Heart right ventricle (tissue), 16 donors: ENCODE measurements at regions not wholly inside any gene's neighbourhood (a gene's known extent, or its start where the extent isn't known, plus 50 kb on each side); places are given as distances from the start of the nearest gene placed in this dataset.

Experiments used
- ATAC-seq, 8 donors: fragments of 200-7000 bp; cut with Tn5 transposase; one replicate each; pipeline ENCODE4 v1.9.1; 2020; ENCODE audit warnings: mild to moderate bottlenecking in 8 of 8, moderate library complexity in 8 of 8, moderate number of reproducible peaks in 1 of 8
- DNase-seq, 2 donors: peaks; one replicate each; pipeline ENCODE4 v3.0.0-alpha.2; 2020
- H3K27ac ChIP-seq, 10 donors: fragments of 200-600 bp; sonication (generic) in 2 of 10; one replicate each; pipeline versions ENCODE4 v1.5.0 to v1.8.0; 2020 to 2022; ENCODE audit warnings: mild to moderate bottlenecking in 3 of 10
- H3K27me3 ChIP-seq, 7 donors: fragments of 200-600 bp; one replicate each; pipeline ENCODE4 v1.8.0; 2021 to 2022; ENCODE audit warnings: mild to moderate bottlenecking in 2 of 7
- H3K36me3 ChIP-seq, 9 donors: fragments of 200-600 bp; sonication (generic) in 1 of 9; one replicate each; pipeline versions ENCODE4 v1.5.0 to v1.8.0; 2020 to 2022; ENCODE audit warnings: mild to moderate bottlenecking in 2 of 9
- H3K4me1 ChIP-seq, 9 donors: fragments of 200-600 bp; sonication (generic) in 1 of 9; one replicate each; pipeline versions ENCODE4 v1.5.0 to v1.8.0; 2020 to 2022; ENCODE audit warnings: mild to moderate bottlenecking in 4 of 9
- H3K4me3 ChIP-seq, 10 donors: fragments of 200-600 bp; sonication (generic) in 2 of 10; one replicate each; pipeline versions ENCODE4 v1.5.0 to v1.8.0; 2020 to 2022; ENCODE audit warnings: mild to moderate bottlenecking in 7 of 10, moderate library complexity in 2 of 10
- H3K9me3 ChIP-seq, 11 donors: fragments of 200-600 bp in 10 of 11; sonication (generic) in 2 of 11; one replicate each; pipeline versions ENCODE4 v1.5.0 to v1.8.0; 2013 to 2022; ENCODE audit warnings: mild to moderate bottlenecking in 2 of 11, control low read depth in 1 of 11, moderate library complexity in 1 of 11
- WGBS, 2 donors: extraction: QIAGEN DNeasy Blood & Tissue Kit; methylation state at CpG; one replicate each; pipeline ENCODE4 v1.1.7; 2013; ENCODE audit warnings: inconsistent platforms in 1 of 2; 5-methylcytosine and 5-hydroxymethylcytosine counted together
- intact Hi-C, 10 donors: fragments of 100-400 bp; cut with DNase I; formaldehyde crosslinking; loops; one replicate each; pipeline versions ENCODE4 v1.11.1 to v1.14.2; 2022
- TF ChIP-seq, protein P1 (sequence below), 9 donors: fragments of 200-600 bp; sonication (generic) in 2 of 9; IDR thresholded peaks; one replicate each; pipeline versions ENCODE4 v1.5.0 to v1.8.0; 2021 to 2022; ENCODE audit warnings: antibody characterized with exemption in 9 of 9, mild to moderate bottlenecking in 5 of 9, moderate library complexity in 1 of 9
- donor health status: Arrhythmogenic right ventricular cardiomyopathy.
- donor health status: ischemic (EF 13 %, LVEDD 7.1; RV severe dilation, severe dysfunction).
- donor health status: healthy with polysubstance abuse.
- donor health status: DM: no; HTN: yes; CAD: no.
- donor health status: DM: no; HTN: no; CAD: no.
- donor health status: ischemic (EF 25% LVEDD 6.9; RV normal size, moderate dysfunction).
- donor health status: ischemic (EF 25% LVEDD 5.7; RV mildly dilated, moderate dysfunction).
- donor health status: healthy.
- donor health status: DM: yes; HTN: yes; CAD: no.
- donor health status: Ischemic cardiomyopathy.
- donor health status: ischemic (EF 35%, LVEDD 5.7; RV mildly dilated, moderate dysfunction).
- donor health status: nonischemic (EF 11% LVEDD 7.7; RV severe dilation, severe dysfunction).
- donor health status: DM: yes; HTN: yes; CAD: no.
- donor health status: PGD.
- donor health status: ischemic (EF 29% LVEDD 5.4; RV normal size, mild dysfunction).
- donor health status: nonischemic (EF 23%, LVEDD 6.1; RV moderate dilation, normal function).

GRCh38 chr20:62573817-62574216 is 68.5 kb upstream of the SLCO4A1 start:
- Histone ChIP-seq H3K9me3 (no peaks in the 10 kb centered on the region), H3K27me3 (peaks cover 0 to 47% (median 34%) of the 10 kb centered on the region in 7 donors), H3K4me3 (no peak overlapping the region), H3K4me1 (peaks cover 0 to 36% (median 2%) of the 10 kb centered on the region in 9 donors), H3K27ac (no peak overlapping the region), H3K36me3 (no peaks in the 10 kb centered on the region)
- DNase-seq (no peak), ATAC-seq (no peak)
- TF ChIP-seq, protein P1, sequence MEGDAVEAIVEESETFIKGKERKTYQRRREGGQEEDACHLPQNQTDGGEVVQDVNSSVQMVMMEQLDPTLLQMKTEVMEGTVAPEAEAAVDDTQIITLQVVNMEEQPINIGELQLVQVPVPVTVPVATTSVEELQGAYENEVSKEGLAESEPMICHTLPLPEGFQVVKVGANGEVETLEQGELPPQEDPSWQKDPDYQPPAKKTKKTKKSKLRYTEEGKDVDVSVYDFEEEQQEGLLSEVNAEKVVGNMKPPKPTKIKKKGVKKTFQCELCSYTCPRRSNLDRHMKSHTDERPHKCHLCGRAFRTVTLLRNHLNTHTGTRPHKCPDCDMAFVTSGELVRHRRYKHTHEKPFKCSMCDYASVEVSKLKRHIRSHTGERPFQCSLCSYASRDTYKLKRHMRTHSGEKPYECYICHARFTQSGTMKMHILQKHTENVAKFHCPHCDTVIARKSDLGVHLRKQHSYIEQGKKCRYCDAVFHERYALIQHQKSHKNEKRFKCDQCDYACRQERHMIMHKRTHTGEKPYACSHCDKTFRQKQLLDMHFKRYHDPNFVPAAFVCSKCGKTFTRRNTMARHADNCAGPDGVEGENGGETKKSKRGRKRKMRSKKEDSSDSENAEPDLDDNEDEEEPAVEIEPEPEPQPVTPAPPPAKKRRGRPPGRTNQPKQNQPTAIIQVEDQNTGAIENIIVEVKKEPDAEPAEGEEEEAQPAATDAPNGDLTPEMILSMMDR (IDR thresholded peaks at IDR 0.05) = no peak
- intact Hi-C loops = loop anchor here in 2 of 10 donors (10.0 kb wide), 2 partner anchors 59 to 149 kb away; partner anchors contain the start of gene RBBP8NL (in 1 of the 2)
- WGBS, 2 donors = 46% methylated on average over 3 of the region's 3 CpGs

DNA sequence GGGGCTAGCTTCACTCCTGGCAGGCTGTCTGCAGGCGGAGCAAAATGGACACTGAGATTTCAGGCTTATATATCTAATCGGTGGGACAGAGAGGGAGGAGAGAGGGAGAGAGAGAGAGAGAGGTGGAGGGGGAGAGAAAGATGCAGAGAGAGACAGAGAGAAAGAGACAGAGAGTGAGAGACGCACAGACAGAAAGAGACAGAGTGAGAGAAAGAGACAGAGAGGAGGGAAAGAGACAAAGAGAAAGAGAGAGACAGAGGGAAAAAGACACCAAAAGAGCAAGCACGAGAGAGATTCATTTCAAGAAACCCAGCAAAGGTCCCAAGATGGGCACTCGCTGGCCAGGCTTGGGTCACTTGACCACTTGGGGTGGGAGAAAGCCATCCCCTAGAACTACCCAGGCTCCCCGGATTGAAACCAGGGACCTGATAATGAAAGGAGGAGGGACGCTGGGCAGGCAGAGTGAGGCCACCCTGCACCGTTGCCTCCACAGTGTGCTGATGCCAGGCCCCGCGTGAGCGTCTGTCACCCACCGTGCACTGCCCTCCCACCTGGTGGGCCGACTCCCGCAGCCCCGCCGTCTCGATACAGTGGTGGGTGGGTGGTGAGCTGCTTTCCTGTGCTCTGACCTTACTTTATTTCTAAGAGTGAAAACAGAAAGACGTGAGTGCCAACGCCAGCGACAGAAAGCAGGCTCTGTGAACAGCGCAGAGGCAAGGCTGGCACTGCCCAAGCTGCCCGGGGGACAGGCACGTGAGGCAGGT is 67.9 kb upstream of the SLCO4A1 start:
- Histone ChIP-seq H3K27ac (no peak overlapping the region), H3K9me3 (no peaks in the 10 kb centered on the region), H3K27me3 (peaks cover 0 to 48% (median 36%) of the 10 kb centered on the region in 7 donors), H3K4me1 (peaks cover 0 to 36% (median 2%) of the 10 kb centered on the region in 9 donors), H3K4me3 (no peak overlapping the region), H3K36me3 (no peaks in the 10 kb centered on the region)
- DNase-seq (no peak), ATAC-seq (no peak)
- TF ChIP-seq, protein P1 (IDR thresholded peaks at IDR 0.05) = no peak
- WGBS, 2 donors = 81 to 84% methylated on average over 23 of the region's 23 CpGs
- intact Hi-C loops = loop anchor here in 2 of 10 donors (10.0 kb wide), 2 partner anchors 60 to 150 kb away; partner anchors contain the start of gene RBBP8NL (in 1 of the 2)

DNA sequence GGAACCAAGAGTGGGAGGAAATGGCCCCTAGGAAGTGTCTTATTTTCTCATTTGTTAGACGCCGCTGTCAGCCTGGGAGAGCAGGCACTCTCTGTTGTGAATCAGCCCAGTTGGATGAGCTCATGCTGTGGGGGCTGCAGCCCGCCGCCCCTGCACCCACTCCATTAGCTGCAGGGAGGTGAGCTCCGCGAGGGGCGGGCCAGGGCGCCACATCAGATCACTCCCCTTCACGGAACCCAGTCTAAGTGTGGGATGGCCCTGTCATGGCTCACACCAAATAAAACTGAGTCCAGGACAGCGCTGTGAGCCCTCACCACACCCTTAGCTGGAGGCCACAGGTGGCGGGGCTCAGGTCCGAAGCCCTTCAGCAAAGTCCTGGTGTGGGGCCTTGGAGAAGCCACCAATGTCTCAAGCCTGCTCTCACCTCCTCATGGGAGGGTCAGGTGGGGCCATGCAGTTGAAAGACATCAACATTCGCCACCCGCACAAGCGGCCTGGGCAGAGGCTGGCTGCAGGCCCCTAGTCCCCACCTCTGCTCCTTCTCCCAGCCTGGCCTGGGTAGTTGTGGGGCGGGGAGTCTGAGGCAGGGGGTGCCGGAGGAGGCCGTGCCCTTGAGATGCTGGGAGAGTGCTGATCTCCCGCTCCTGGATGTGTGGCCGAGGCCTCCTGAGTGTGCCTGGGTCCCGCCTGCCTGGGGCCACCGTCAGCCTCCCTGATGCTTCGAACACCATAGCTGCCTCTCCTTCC is 66.2 kb upstream of the SLCO4A1 start:
- ATAC-seq = peak in 3 of 8 donors; percentile 0 to 2 (median 2)
- H3K9me3 ChIP-seq = no peaks in the 10 kb centered on the region
- no peak for DNase-seq
- H3K36me3 ChIP-seq = no peaks in the 10 kb centered on the region
- H3K4me1 ChIP-seq = peaks cover 0 to 36% (median 2%) of the 10 kb centered on the region in 9 donors
- peaks cover 0 to 62% (median 50%) of the 10 kb centered on the region in 7 donors for H3K27me3 ChIP-seq
- no peak overlapping the region for H3K27ac ChIP-seq
- intact Hi-C loops = loop anchor here in 2 of 10 donors (10.0 kb wide), 2 partner anchors 61 to 151 kb away; partner anchors contain the start of gene RBBP8NL (in 1 of the 2)
- H3K4me3 ChIP-seq = no peak overlapping the region
- TF ChIP-seq, protein P1 (IDR thresholded peaks at IDR 0.05) = no peak
- 60 to 62% methylated on average over 23 of the region's 23 CpGs for WGBS, 2 donors

DNA sequence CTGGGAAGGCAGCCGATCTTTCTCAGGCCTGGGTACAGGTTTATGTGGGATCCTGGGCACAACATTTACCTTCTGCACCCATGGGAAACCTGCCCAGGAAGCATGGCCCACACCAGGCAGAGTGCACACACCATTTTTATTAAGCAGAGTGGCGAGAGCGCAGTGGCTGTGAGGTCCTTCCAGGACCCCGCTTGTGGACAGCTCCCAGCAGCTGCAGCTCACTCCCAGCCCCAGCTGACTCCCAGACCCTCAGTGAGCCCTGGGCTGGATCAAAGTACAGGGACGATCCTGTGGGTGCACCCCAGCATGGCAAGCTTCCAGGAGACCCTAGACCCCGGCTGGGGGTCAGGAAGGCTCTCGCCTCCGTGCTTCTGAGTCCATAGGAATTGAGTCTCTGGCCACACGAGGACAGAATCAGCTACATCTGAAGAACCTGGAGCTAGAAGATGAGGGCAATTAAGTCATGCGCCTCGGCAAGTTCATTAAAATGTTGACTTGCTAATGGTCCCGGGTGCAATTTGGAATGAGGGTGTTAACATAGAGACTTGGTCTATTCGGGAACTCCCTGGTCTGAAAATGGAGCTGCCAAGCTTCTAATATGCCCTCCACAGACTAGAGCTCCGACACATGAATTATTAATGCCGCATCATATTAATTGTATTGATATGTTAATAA is 65.4 kb upstream of the SLCO4A1 start:
- Histone ChIP-seq H3K4me1 (peaks cover 0 to 42% (median 4%) of the 10 kb centered on the region in 9 donors), H3K27ac (no peak overlapping the region), H3K4me3 (no peak overlapping the region), H3K9me3 (no peaks in the 10 kb centered on the region), H3K36me3 (no peaks in the 10 kb centered on the region), H3K27me3 (peaks cover 0 to 70% (median 56%) of the 10 kb centered on the region in 7 donors)
- intact Hi-C loops = loop anchor here in 2 of 10 donors (10.0 kb wide), 2 partner anchors 62 to 152 kb away; partner anchors contain the start of gene RBBP8NL (in 1 of the 2)
- ATAC-seq (peak in 7 of 8 donors; percentile 14 to 50 (median 37)), DNase-seq (no peak)
- TF ChIP-seq, protein P1 (IDR thresholded peaks at IDR 0.05) = no peak
- WGBS, 2 donors = 34 to 36% methylated on average over 15 of the region's 15 CpGs
